WTC11 (cell line): ENCODE measurements at regions not wholly inside any gene's neighbourhood (a gene's known extent, or its start where the extent isn't known, plus 50 kb on each side); places are given as distances from the start of the nearest gene placed in this dataset.
A peak's percentile ranks its signal among the peaks of the same experiment; 100 is the strongest.

ENCODE experiments used
- ATAC-seq: fragments of 200-7000 bp; cut with Tn5 transposase; 2 replicates; pipeline ENCODE4 v1.10.0; 2021; ENCODE audit warnings: mild to moderate bottlenecking, moderate library complexity
- CTCF ChIA-PET: fragments of 300-600 bp; sonication (Branson Sonifier 250); formaldehyde crosslinking; loops from one replicate; lab custom pipeline; 2021; ENCODE audit warnings: antibody characterized with exemption; lab: Charles Lee
- POLR2A ChIA-PET: fragments of 350-600 bp; sonication (Branson Sonifier 250); formaldehyde crosslinking; loops from one replicate; lab custom pipeline; 2021; ENCODE audit warnings: antibody characterized with exemption; lab: Charles Lee
- DNase-seq: peaks from one replicate; pipeline ENCODE4 v3.0.0; 2021; ENCODE audit warnings: low spot score
- H3K27ac Mint-ChIP-seq: 2 replicates; pipeline ENCODE4 v1.8.0; 2021; ENCODE audit warnings: mixed read lengths
- H3K27me3 Mint-ChIP-seq: 2 replicates; pipeline ENCODE4 v1.8.0; 2021; ENCODE audit warnings: low read depth, mild to moderate bottlenecking, moderate library complexity, mixed read lengths
- H3K36me3 Mint-ChIP-seq: 2 replicates; pipeline ENCODE4 v1.8.0; 2021; ENCODE audit warnings: mixed read lengths
- H3K4me1 Mint-ChIP-seq: 2 replicates; pipeline ENCODE4 v1.8.0; 2022; ENCODE audit warnings: mixed read lengths
- H3K4me3 Mint-ChIP-seq: 2 replicates; pipeline ENCODE4 v1.8.0; 2021; ENCODE audit warnings: mild to moderate bottlenecking, moderate library complexity, mixed read lengths
- H3K9me3 Mint-ChIP-seq: 2 replicates; pipeline ENCODE4 v1.8.0; 2021; ENCODE audit warnings: mixed read lengths
- ATF6 ChIP-seq: sonication (generic); formaldehyde crosslinking; IDR thresholded peaks from 2 replicates; pipeline ENCODE4 v1.8.1; 2023; ENCODE audit warnings: mild to moderate bottlenecking, missing genetic modification reagents
- CREM ChIP-seq: sonication (generic); formaldehyde crosslinking; IDR thresholded peaks from 2 replicates; pipeline ENCODE4 v1.8.1; 2022; ENCODE audit warnings: mild to moderate bottlenecking, missing genetic modification reagents, moderate library complexity
- CTCF ChIP-seq: fragments of 200-600 bp; IDR thresholded peaks from 2 replicates; pipeline ENCODE4 v1.8.0; 2022; ENCODE audit warnings: antibody characterized with exemption
- MAX ChIP-seq: sonication (generic); formaldehyde crosslinking; IDR thresholded peaks from 2 replicates; pipeline ENCODE4 v1.8.0; 2022; ENCODE audit warnings: mild to moderate bottlenecking, missing genetic modification reagents
- MLX ChIP-seq: sonication (generic); formaldehyde crosslinking; IDR thresholded peaks from 2 replicates; pipeline ENCODE4 v1.8.1; 2023; ENCODE audit warnings: mild to moderate bottlenecking, missing genetic modification reagents, moderate library complexity
- PREB ChIP-seq: sonication (generic); formaldehyde crosslinking; IDR thresholded peaks from 2 replicates; pipeline ENCODE4 v1.8.1; 2022; ENCODE audit warnings: mild to moderate bottlenecking, missing genetic modification reagents, moderate library complexity, borderline replicate concordance
- TEAD1 ChIP-seq: sonication (generic); formaldehyde crosslinking; IDR thresholded peaks from 2 replicates; pipeline ENCODE4 v1.8.0; 2022; ENCODE audit warnings: mild to moderate bottlenecking, missing genetic modification reagents
- TEAD4 ChIP-seq: sonication (generic); formaldehyde crosslinking; IDR thresholded peaks from 2 replicates; pipeline ENCODE4 v1.8.0; 2022; ENCODE audit warnings: mild to moderate bottlenecking, missing genetic modification reagents
- USF1 ChIP-seq: sonication (generic); formaldehyde crosslinking; IDR thresholded peaks from 2 replicates; pipeline ENCODE4 v1.8.0; 2022; ENCODE audit warnings: mild to moderate bottlenecking, missing genetic modification reagents
- USF2 ChIP-seq: sonication (generic); formaldehyde crosslinking; IDR thresholded peaks from 2 replicates; pipeline ENCODE4 v1.8.1; 2023; ENCODE audit warnings: mild to moderate bottlenecking, missing genetic modification reagents, moderate library complexity
- ZMAT4 ChIP-seq: fragments of 250-450 bp; sonication (Bioruptor Pico); IDR thresholded peaks from 2 replicates; pipeline ENCODE4 v1.9.0; 2021; ENCODE audit warnings: mild to moderate bottlenecking
- ZNF317 ChIP-seq: sonication (generic); formaldehyde crosslinking; IDR thresholded peaks from 2 replicates; pipeline ENCODE4 v1.8.1; 2023; ENCODE audit warnings: low read depth, mild to moderate bottlenecking, moderate library complexity, missing genetic modification reagents, borderline replicate concordance
- TF ChIP-seq, protein P1 (sequence below): sonication (generic); formaldehyde crosslinking; IDR thresholded peaks from 2 replicates; pipeline ENCODE4 v1.8.1; 2022; ENCODE audit warnings: low read depth, missing genetic modification reagents, borderline replicate concordance
- TF ChIP-seq, protein P2 (sequence below): fragments of 250-450 bp; sonication (Bioruptor Pico); IDR thresholded peaks from 2 replicates; pipeline ENCODE4 v1.8.0; 2021; ENCODE audit warnings: mild to moderate bottlenecking

DNA sequence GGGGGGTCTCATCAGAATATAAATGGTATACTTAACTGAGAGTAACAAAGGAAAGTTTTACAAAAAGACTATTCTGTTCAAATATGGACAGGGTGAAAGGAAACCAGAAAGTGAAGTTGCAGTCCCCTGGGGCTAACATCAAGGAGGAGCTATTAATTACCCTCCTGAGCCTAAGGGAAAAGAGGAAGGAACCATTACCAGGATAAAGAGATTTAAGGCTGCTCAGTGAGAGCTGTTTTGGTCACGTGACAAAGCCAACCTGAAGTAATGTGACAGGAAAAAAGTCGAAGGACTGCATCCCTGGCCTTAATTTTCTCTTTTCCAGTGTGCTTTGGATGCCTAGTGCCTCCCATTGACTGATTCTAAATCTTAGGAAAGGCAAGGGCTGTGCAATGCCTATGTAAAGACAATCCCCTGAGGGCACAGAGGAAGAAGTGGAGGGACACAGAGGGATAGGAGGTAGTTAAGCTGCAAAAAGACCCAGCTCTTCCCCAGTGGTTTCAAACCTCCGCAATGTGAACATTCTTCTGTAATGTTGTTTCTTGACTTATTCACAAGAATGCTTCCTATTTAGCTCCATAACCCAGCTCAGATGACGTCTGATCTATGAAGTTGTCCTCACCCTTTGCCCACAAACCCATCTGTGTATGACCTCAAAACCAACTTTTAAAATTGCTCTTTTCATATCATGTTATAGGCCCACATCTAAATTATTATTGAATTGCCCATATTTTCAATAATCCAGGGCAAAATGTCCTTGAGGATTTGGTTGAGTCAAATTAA lies 187.7 kb upstream of the DCN start:
- Mint-ChIP-seq H3K27ac (peak overlapping the region; percentile 71), H3K9me3 (peaks cover 2% of the 10 kb centered on the region; the same call in 1 of the 2 replicates), H3K36me3 (no peaks in the 10 kb centered on the region), H3K27me3 (no peaks in the 10 kb centered on the region), H3K4me1 (peaks cover 47% of the 10 kb centered on the region), H3K4me3 (no peak overlapping the region)
- ATAC-seq = peak; percentile 90
- no peak for DNase-seq
- ChIA-PET CTCF (interaction anchor here (0.7 to 1.8 kb wide), 5 partner anchors 11 to 764 kb away, joined by 3 to 21 read pairs (median 3); no protein-coding TSS in a partner anchor), POLR2A (no interaction called here)
- no peak for TF ChIP-seq TEAD4 (CRISPR knock-in tag)
- TF ChIP-seq USF2 (CRISPR knock-in tag) = peak; percentile 85
- TF ChIP-seq USF1 (CRISPR knock-in tag) = peak; percentile 73
- peak; percentile 47; the same call in 1 of the 2 replicates for TF ChIP-seq MAX (CRISPR knock-in tag)
- TF ChIP-seq ZMAT4 (CRISPR knock-in tag) = no peak
- no peak for TF ChIP-seq ATF6
- TF ChIP-seq TEAD1 = peak; percentile 36; the same call in 1 of the 2 replicates
- TF ChIP-seq, protein P1, sequence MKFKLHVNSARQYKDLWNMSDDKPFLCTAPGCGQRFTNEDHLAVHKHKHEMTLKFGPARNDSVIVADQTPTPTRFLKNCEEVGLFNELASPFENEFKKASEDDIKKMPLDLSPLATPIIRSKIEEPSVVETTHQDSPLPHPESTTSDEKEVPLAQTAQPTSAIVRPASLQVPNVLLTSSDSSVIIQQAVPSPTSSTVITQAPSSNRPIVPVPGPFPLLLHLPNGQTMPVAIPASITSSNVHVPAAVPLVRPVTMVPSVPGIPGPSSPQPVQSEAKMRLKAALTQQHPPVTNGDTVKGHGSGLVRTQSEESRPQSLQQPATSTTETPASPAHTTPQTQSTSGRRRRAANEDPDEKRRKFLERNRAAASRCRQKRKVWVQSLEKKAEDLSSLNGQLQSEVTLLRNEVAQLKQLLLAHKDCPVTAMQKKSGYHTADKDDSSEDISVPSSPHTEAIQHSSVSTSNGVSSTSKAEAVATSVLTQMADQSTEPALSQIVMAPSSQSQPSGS (CRISPR knock-in tag) = no peak
- TF ChIP-seq CTCF = no peak
- no peak for TF ChIP-seq MLX (CRISPR knock-in tag)
- TF ChIP-seq CREM = no peak
- TF ChIP-seq, protein P2, sequence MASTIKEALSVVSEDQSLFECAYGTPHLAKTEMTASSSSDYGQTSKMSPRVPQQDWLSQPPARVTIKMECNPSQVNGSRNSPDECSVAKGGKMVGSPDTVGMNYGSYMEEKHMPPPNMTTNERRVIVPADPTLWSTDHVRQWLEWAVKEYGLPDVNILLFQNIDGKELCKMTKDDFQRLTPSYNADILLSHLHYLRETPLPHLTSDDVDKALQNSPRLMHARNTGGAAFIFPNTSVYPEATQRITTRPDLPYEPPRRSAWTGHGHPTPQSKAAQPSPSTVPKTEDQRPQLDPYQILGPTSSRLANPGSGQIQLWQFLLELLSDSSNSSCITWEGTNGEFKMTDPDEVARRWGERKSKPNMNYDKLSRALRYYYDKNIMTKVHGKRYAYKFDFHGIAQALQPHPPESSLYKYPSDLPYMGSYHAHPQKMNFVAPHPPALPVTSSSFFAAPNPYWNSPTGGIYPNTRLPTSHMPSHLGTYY = no peak
- no peak for TF ChIP-seq ZNF317 (CRISPR knock-in tag)
- no peak for TF ChIP-seq PREB (CRISPR knock-in tag)
